OCI-LY7 (cell line): ENCODE measurements at regions not wholly inside any gene's neighbourhood (a gene's known extent, or its start where the extent isn't known, plus 50 kb on each side); places are given as distances from the start of the nearest gene placed in this dataset.

Experiments
- EZH2phosphoT487 ChIP-seq: fragments of 200-600 bp; sonication (generic); IDR thresholded peaks from 2 replicates; pipeline ENCODE4 v1.6.1; 2018; ENCODE audit warnings: low read depth, borderline replicate concordance, mild to moderate bottlenecking, mixed run types, antibody characterized with exemption, low read length, moderate library complexity, mixed read lengths
- TF ChIP-seq, protein P1 (sequence below): fragments of 200-600 bp; sonication (generic); conservative IDR thresholded peaks from 2 replicates; pipeline ENCODE4 v1.5.1; 2014; ENCODE audit warnings: mild to moderate bottlenecking, antibody characterized with exemption, low read length, moderate library complexity, mixed read lengths

DNA sequence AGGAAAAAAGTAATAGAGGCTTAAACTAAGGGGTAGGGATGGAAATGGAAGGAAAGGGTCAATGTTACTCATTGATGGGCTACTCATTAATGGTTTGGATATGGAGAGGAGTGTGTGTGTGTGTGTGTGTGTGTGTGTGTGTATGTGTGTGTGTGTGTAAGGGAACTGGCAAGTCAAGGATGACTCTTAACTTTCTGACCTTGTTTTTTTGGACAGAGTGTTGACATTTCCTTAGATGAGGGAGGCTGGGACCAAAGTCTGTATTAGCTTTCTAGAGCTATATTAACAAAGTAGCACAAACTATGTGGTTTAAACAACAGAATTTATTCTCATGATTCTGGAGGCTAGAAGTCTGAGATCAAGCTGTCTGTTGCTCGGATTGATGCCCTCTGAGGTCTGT lies 202.7 kb downstream of the GBA3 start:
- TF ChIP-seq, protein P1, sequence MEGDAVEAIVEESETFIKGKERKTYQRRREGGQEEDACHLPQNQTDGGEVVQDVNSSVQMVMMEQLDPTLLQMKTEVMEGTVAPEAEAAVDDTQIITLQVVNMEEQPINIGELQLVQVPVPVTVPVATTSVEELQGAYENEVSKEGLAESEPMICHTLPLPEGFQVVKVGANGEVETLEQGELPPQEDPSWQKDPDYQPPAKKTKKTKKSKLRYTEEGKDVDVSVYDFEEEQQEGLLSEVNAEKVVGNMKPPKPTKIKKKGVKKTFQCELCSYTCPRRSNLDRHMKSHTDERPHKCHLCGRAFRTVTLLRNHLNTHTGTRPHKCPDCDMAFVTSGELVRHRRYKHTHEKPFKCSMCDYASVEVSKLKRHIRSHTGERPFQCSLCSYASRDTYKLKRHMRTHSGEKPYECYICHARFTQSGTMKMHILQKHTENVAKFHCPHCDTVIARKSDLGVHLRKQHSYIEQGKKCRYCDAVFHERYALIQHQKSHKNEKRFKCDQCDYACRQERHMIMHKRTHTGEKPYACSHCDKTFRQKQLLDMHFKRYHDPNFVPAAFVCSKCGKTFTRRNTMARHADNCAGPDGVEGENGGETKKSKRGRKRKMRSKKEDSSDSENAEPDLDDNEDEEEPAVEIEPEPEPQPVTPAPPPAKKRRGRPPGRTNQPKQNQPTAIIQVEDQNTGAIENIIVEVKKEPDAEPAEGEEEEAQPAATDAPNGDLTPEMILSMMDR, result no peak
- no peak for TF ChIP-seq EZH2phosphoT487
